HG03159 (cell line): ENCODE measurements at regions not wholly inside any gene's neighbourhood (a gene's known extent, or its start where the extent isn't known, plus 50 kb on each side); places are given as distances from the start of the nearest gene placed in this dataset.

ENCODE experiments used
- ATAC-seq: cut with Tn5 transposase; IDR thresholded peaks from one replicate; pipeline ENCODE4 v1.9.1; 2021; ENCODE audit warnings: mild to moderate bottlenecking, moderate library complexity; ENCODE audit not compliant: unreplicated experiment

DNA sequence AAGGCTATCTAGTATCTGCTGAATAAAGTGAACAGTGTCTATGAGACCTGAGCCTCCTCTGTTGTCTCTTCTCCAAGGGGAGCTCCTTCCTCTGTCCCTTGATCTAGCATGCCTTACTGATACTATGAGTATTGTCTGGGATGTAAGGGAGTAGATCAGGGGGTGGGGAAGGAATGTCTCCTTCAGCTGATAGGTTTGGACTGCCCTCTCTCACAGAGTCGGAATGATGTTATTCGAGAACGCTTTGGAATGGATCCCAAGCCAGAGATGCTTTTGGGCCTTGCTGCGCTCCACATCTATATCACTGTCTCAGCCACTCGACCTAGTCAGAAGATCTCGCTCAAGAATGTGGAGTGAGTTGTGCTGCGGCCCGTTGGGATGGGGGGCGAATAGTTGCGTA is 68.3 kb upstream of the PRPS1 start:
- ATAC-seq: no peak

DNA sequence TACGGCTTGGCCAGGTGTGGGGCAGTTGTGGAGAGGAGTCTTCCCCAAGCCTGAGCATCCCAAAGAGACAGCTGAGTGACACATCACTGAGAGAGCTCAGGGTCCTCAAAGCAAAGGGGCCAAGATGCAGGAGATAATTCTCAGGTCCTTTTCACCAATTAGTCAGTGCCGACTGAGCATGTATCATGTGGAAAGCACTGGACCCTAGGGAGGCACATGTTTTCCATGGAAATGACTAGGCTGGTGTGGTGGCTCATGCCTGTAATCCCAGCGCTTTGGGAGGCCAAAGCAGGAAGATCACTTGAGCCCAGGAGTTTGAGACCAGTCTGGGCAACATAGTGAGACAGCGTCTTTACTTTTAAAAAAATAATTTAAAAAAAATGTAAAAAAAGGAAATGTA is 67.3 kb upstream of the PRPS1 start:
- no peak for ATAC-seq

GRCh38 chrX:107561468-107562215 is 66.7 kb upstream of the PRPS1 start:
- no peak for ATAC-seq

GRCh38 chrX:107562482-107562881 is 65.8 kb upstream of the PRPS1 start:
- no peak for ATAC-seq

DNA sequence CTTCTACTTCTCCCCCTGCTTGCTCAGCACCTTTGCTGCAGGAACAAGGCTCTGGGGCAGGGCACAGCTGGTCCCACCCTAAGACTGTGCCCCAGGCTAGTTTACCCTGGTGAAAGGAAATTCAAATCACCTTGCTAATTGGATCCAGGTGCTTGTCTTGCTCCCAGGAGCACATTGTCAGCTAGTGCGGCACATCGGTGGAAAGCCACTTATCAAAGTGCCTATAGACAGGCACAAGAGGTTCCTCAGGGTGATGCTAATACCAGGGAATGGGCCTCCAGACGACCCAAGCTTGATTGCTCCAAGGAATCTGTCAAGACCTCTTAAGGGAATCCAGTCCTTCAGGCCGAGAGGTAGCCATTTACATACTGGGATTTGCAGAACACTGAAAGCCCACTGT is 64.5 kb upstream of the PRPS1 start:
- no peak for ATAC-seq

- ATAC-seq: no peak
These were observed 63.3 kb upstream of the PRPS1 start for GRCh38 chrX:107565015-107565414.

DNA sequence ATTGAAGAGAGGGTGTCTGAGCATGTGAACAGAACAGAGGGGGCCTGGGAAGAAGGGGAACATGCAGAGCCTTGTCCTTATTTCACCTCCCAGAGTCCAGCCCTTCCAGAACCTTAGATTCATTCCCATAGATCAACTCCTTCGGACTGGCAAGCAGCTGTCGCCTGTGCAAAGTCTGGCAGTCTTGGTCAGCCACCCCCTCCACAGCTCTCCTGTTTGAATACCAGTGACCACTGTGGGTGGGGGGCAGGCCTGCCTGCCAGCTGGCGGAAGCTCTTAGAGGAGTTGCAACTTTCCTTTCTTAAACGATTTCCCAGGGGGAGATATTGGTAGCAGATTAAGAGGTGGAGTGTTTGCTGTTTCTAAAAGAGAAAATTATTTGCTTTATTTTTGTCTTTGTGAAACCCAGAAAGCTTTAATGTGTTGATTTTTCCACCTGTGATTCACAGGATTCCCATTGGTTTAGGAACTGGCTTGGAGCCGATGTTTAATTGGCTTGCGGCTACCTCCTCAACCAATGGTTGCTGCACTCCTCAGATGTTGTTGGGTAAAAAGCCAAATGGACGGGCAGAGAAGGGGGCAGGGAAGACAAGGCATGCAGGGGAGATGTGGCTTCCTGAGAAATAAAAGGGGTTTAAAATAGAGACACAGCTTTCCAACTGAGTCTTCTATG is 62.2 kb upstream of the PRPS1 start:
- no peak for ATAC-seq

- no peak for ATAC-seq
These were observed 61.6 kb upstream of the PRPS1 start for GRCh38 chrX:107566604-107567262.

GRCh38 chrX:107567370-107567769 is 60.9 kb upstream of the PRPS1 start:
- ATAC-seq: no peak

DNA sequence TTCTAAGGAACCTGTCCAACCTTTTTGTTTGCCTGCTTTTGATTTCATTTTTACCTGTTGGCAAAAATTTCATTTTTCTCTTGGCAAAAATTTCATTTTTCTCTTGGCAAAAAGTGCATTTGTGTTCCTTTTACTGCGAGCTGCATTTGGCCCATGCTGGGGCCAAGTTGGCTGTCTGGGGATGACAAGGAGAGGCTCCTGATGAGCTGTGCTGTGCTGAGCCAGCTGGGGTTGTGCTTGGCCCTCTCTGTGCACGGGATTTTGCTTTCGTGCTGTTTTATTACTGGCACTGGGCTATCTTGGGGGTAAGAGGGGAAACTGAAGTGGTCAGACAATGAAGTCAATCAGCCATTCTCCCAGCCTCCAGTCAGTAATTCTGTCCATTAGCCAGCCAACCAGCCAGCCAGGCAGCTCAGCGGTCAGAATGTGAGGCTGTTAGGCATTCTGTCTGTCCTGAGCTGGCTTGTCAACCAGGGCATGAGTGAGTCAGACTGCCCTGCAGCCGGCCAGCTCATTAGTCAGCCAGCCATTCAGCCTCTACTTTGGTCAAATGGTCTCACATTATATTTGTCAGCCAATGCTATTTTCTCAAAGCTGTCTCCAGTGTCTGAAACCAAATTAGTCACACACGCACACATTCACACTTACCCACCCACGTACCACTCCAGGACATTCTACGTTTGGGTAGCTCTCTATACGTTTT is 56.9 kb upstream of the PRPS1 start:
- no peak for ATAC-seq

DNA sequence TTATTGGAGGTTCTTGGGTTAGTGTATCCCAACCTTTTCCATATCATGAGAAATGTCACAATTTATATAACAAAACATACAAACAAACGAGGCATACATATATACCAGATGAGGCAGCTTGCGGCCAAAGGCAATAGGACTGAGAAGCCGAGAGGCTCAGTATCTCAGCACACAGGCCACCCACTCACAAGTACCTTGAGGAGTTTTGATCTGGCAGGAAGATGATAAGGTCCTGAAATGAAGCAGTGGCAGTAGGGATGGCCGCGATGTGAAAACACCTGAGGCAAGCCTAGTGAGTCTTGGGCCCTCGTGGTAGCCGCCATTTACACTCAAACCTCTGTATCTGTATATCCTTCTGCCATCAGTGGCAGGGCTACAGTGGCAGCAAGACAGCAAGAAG is 55.3 kb upstream of the PRPS1 start:
- ATAC-seq: no peak

GRCh38 chrX:107574054-107574683 is 54.1 kb upstream of the PRPS1 start:
- ATAC-seq: no peak

DNA sequence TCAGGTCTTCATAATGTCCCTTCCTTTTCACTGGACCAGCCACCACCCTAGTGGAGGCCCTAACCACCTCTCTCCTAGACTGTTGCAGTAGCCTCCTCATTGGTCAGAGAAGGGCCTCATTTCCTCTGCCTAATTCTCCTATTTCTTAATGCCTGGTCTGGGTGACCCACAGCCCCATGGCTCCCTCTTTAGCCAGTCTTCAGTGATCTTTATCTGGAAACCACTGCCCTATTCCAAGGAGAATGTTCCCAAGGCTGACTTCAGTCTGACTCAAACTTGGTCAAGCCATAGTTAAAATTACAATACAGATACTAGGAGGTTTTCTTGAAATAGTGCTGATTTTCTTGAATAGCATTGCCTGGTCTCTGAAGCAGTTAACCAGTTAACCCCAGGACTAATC is 53.6 kb upstream of the PRPS1 start:
- ATAC-seq: no peak

DNA sequence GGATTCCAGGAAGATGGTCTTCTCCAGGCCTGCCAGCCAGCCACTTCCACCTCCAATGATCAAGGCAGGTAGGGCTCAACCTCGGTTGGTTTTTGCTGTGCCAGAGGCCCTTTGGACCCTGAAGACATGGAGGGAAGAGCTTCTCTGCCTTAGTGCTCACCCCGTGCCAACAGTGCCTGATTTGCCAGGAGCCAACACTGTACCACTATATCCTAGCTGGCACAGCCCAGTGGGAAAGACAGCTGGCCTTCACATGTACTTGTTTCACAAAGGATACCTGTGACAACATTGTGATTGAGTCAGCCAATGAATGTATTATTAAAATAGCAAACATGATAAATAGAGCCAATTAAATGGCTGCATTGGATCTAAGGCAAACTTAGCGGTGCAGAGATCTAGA is 51.9 kb upstream of the PRPS1 start:
- ATAC-seq: no peak

GRCh38 chrX:107576841-107577240 is 51.5 kb upstream of the PRPS1 start:
- ATAC-seq: no peak

DNA sequence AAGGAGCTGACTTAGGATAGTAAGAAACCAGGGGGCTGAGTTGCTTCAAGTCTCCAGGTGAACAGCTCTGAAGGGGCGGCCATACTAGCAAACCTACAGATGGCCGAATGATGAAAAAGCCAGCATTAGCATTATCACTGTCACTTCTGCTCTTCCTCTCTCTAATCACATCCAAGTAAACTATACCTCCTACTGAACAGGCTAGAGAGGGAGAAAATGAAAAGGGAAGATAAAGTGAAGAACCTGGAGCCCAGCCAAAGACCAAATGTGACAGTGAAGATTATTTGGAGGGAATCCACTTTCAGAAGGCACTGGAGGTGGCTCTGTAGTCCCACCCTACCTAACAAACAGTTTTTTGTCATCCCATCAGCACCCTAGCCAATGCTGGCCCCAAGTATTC is 50.4 kb upstream of the PRPS1 start:
- ATAC-seq: no peak
